Fibroblast of pulmonary artery (primary cell): ENCODE measurements at regions not wholly inside any gene's neighbourhood (a gene's known extent, or its start where the extent isn't known, plus 50 kb on each side); places are given as distances from the start of the nearest gene placed in this dataset.

Experiments
- DNase-seq: peaks from one replicate; pipeline ENCODE4 v3.0.0-alpha.2; 2010; ENCODE audit warnings: low read depth
- H3K4me3 ChIP-seq: replicated peaks from 2 replicates; pipeline ENCODE4 v1.5.1; 2011; ENCODE audit warnings: low read depth, mild to moderate bottlenecking, control low read depth, low read length, moderate library complexity
- CTCF ChIP-seq: IDR thresholded peaks from 2 replicates; pipeline ENCODE4 v1.5.1; 2011; ENCODE audit warnings: mild to moderate bottlenecking, control low read depth, low read length, inconsistent platforms; ENCODE audit errors: missing control alignments

DNA sequence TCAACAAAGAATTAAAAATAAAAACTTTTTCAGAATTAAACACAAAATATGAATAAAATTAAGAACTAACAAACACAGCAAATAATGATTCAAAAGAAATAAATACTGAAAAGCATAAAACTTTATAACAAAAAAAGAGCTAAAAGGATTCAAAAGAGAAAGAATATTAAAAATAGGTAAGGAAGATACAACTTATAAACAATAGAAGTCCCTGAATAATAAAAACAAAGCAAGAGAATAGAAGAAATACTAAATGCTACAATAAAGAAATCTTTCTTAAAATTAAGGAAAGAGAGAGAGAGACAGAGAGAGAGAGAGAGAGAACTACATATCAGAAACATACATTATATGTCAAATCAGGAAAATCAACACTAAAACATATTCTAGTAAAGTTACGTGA, 619.9 kb upstream of the SLIT2 start:
- no peak overlapping the region for H3K4me3 ChIP-seq
- no peak for TF ChIP-seq CTCF

DNA sequence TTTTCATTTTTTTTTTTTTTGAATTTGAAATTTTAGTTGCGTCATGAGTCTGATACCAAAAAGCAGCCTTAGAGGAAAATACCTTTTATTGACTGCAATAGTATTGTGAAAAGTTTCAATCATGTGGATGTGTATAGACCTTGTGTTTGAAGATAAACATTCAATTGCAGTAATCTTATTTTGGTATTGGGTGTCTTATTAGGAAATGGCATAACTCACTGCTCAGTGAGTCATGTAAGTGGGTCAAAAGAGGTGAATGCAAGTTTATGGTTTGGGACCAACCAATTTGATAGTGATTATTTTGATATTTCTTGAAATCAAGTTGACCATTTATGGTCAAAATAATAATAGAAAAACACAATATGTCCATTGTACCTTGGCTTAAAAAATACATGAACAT, 627.8 kb upstream of the SLIT2 start:
- peak; percentile 16 for DNase-seq
- no peak for TF ChIP-seq CTCF
- no peak overlapping the region for H3K4me3 ChIP-seq

More for the DNA sequence above, 619.9 kb upstream of the SLIT2 start:
- DNase-seq: no peak

DNA sequence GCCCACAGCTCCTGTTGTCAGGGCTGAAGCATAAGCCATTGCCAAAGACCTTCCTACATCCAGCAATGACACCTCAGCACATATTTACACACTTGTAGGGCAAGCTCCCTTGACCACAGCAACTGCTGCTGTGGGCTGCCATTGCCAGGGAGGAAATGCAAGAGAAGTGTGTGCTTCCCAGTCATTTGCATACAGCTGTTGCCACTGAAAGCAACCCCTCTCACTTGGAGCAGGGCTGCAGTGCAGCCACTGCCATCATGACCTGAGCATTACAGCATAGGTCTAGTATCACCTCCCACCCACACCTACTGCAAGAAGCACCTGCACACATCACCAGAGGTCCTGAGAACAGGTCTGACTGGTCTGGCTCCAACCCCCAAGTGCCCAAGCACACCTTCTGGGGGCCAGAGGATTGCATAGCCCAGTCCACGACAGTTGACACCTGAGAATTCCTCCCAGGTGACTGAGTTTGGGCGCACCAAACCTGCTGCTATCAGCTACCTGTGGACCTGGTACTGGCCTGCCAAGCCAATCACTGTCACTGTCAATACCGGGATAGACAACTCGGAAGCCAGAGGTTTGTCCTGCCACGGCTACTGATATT, 636.5 kb upstream of the SLIT2 start:
- TF ChIP-seq CTCF: no peak

DNA sequence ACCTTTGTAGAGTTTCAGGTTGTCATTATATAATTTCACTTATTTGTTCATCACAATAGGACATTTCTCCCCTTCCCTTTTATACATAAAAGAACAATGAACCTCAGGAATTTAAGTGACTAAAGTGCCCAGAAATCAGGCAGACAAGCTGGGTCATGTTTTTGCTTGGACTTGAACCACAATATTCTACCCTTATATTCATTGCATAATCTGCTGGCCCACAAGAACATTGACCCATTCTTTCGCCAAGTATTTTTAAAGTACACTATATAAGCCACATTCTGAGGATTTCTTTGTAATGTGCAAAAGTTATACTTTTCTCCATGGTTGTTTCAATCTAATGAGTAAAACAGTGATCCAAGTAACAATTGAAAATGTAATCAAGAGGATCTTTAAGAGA, 637.5 kb upstream of the SLIT2 start:
- H3K4me3 ChIP-seq: no peak overlapping the region
- DNase-seq: peak; percentile 26
- TF ChIP-seq CTCF: no peak

More for the DNA sequence above, 636.5 kb upstream of the SLIT2 start:
- no peak overlapping the region for H3K4me3 ChIP-seq
- no peak for DNase-seq

DNA sequence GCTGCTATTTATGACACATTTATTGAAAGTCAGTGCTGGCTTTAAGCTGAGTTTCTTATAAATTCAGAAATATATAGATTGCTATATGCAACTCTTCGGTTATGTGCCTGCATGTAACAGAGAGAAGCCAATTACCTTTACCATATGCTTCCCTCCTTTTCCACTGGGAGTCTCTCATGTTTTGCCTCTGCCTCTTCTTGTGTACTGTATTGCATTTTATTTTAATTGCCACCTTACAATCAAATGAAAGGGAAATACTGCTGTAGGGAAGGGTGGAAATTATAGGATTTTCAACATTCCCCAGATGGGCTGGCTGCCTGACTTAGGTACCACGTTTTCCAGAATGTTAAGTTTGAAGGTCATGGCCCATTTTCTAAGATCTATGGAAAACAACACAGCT, 655.4 kb upstream of the SLIT2 start:
- no peak overlapping the region for H3K4me3 ChIP-seq
- DNase-seq: no peak
- no peak for TF ChIP-seq CTCF

DNA sequence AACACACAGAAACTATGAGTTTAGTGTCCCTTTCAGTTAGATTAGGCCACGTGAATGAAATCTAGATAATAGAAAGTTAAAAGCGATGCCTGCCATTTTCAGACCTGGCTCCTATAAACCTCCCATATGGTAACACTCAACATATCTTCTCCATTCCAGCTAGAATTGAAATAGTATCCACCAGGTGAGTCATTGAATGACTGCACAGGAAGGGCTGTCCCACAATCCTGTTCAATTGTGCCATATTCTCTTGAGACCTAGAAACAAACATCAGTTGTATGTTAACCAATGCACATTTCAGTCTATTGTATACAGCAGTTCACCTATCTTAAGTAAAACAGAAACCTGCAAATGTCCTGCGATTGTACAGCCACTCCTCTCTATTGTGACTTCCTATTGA, 659.3 kb upstream of the SLIT2 start:
- no peak for TF ChIP-seq CTCF
- peak; percentile 20 for DNase-seq
- no peak overlapping the region for H3K4me3 ChIP-seq

DNA sequence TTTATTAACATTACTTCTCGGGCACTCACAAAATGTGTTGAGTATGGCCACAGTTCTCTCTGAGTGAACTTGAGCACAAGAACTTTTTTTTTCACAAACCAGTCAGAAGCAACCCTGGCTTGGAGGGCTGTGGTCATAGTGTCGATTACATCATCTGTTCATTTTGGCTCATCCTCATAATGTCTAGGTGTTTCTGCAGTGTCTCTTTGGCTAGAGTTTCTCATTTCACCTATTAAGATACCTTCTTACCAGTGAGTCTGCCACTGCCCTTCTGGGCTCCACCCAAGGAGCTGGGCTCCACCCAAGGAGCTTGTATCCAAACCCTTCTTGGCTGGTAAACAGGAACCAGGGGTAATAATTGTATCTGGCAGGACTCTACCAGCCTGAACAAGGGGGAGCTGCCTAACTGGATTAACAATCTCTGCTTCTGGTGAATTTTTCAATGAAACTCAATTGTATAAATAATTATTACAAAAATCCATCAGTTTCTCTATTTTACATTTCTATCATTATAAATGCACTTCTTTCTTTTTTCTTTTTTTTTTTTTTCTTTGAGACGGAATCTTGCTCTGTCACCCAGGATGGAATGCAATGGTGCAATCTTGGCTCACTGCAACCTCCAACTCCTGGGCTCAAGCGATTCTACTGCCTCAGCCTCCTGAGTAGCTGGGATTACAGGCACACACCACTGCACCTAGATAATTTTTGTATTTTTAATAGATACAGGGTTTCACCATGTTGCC, 667.7 kb upstream of the SLIT2 start:
- no peak for TF ChIP-seq CTCF
- DNase-seq: no peak
- H3K4me3 ChIP-seq: no peak overlapping the region
